ENCODE measurements at regions not wholly inside any gene's neighbourhood (a gene's known extent, or its start where the extent isn't known, plus 50 kb on each side); places are given as distances from the start of the nearest gene placed in this dataset.

GRCh38 chr9:119095072-119095471 is 274.2 kb downstream of the BRINP1 start:
- no peaks in the 10 kb centered on the region for H3K36me3 Mint-ChIP-seq (ENCODE audit: insufficient read depth, unreplicated experiment)
- TF ChIP-seq CTCF (IDR thresholded peaks at IDR 0.05; ENCODE audit: insufficient read depth in 1 of 2, low read depth in 1 of 2, low read length in 1 of 2, severe bottlenecking in 1 of 2, unreplicated experiment in 1 of 2), result no peak
- H3K4me1 Mint-ChIP-seq (ENCODE audit: low read depth, unreplicated experiment), result no peaks in the 10 kb centered on the region
- no peak overlapping the region for H3K4me3 ChIP-seq (ENCODE audit: low read depth, low read length)
- POLR2A ChIA-PET, result no interaction called here
- CTCF ChIA-PET, result no interaction called here
- intact Hi-C loops (cut with micrococcal nuclease; ENCODE audit: unreplicated experiment), result no loop called here
- H3K27me3 Mint-ChIP-seq (ENCODE audit: insufficient read depth, unreplicated experiment), result peaks cover 3% of the 10 kb centered on the region
- H3K9me3 Mint-ChIP-seq (ENCODE audit: unreplicated experiment), result no peaks in the 10 kb centered on the region
- H3K9me3 ChIP-seq, result no peaks in the 10 kb centered on the region
- no peak for DNase-seq
- no peak overlapping the region for H3K4me3 Mint-ChIP-seq (ENCODE audit: unreplicated experiment)
- no peaks in the 10 kb centered on the region for H3K36me3 ChIP-seq (ENCODE audit: control insufficient read depth, insufficient read depth, low read length)
- H3K27ac Mint-ChIP-seq (ENCODE audit: unreplicated experiment), result no peak overlapping the region
- BruUV-seq (replicated peaks), result no TSS peak
- H3K27me3 ChIP-seq (replicated peaks; ENCODE audit: control insufficient read depth, insufficient read depth, low read length), result no peaks in the 10 kb centered on the region
- no peaks in the 10 kb centered on the region for H3K4me1 ChIP-seq

- Mint-ChIP-seq H3K9me3 (ENCODE audit: unreplicated experiment) (no peaks in the 10 kb centered on the region), H3K36me3 (ENCODE audit: insufficient read depth, unreplicated experiment) (no peaks in the 10 kb centered on the region), H3K4me1 (ENCODE audit: low read depth, unreplicated experiment) (no peaks in the 10 kb centered on the region), H3K4me3 (ENCODE audit: unreplicated experiment) (no peak overlapping the region), H3K27me3 (ENCODE audit: insufficient read depth, unreplicated experiment) (no peaks in the 10 kb centered on the region), H3K27ac (ENCODE audit: unreplicated experiment) (no peak overlapping the region)
- CTCF ChIA-PET, result no interaction called here
- Histone ChIP-seq H3K4me1 (no peaks in the 10 kb centered on the region), H3K36me3 (ENCODE audit: control insufficient read depth, insufficient read depth, low read length) (no peaks in the 10 kb centered on the region), H3K27me3 (replicated peaks; ENCODE audit: control insufficient read depth, insufficient read depth, low read length) (no peaks in the 10 kb centered on the region), H3K4me3 (ENCODE audit: low read depth, low read length) (no peak overlapping the region), H3K9me3 (no peaks in the 10 kb centered on the region)
- no TSS peak for BruUV-seq (replicated peaks)
- no peak for DNase-seq
- intact Hi-C loops (cut with micrococcal nuclease; ENCODE audit: unreplicated experiment), result no loop called here
- TF ChIP-seq CTCF (IDR thresholded peaks at IDR 0.05; ENCODE audit: insufficient read depth in 1 of 2, low read depth in 1 of 2, low read length in 1 of 2, severe bottlenecking in 1 of 2, unreplicated experiment in 1 of 2), result no peak
- POLR2A ChIA-PET, result no interaction called here
Measured at GRCh38 chr9:119101048-119101447, 268.2 kb downstream of the BRINP1 start.

- POLR2A ChIA-PET, result no interaction called here
- Histone ChIP-seq H3K9me3 (no peaks in the 10 kb centered on the region), H3K4me1 (no peaks in the 10 kb centered on the region), H3K36me3 (ENCODE audit: control insufficient read depth, insufficient read depth, low read length) (no peaks in the 10 kb centered on the region), H3K27me3 (replicated peaks; ENCODE audit: control insufficient read depth, insufficient read depth, low read length) (no peaks in the 10 kb centered on the region), H3K4me3 (ENCODE audit: low read depth, low read length) (no peak overlapping the region)
- Mint-ChIP-seq H3K27ac (ENCODE audit: unreplicated experiment) (no peak overlapping the region), H3K9me3 (ENCODE audit: unreplicated experiment) (no peaks in the 10 kb centered on the region), H3K36me3 (ENCODE audit: insufficient read depth, unreplicated experiment) (no peaks in the 10 kb centered on the region), H3K27me3 (ENCODE audit: insufficient read depth, unreplicated experiment) (peaks cover 7% of the 10 kb centered on the region), H3K4me1 (ENCODE audit: low read depth, unreplicated experiment) (no peaks in the 10 kb centered on the region), H3K4me3 (ENCODE audit: unreplicated experiment) (no peak overlapping the region)
- intact Hi-C loops (cut with micrococcal nuclease; ENCODE audit: unreplicated experiment), result no loop called here
- no peak for DNase-seq
- TF ChIP-seq CTCF (IDR thresholded peaks at IDR 0.05; ENCODE audit: insufficient read depth in 1 of 2, low read depth in 1 of 2, low read length in 1 of 2, severe bottlenecking in 1 of 2, unreplicated experiment in 1 of 2), result no peak
- no TSS peak for BruUV-seq (replicated peaks)
- CTCF ChIA-PET, result interaction anchor here (0.5 kb wide), 1 partner anchor 10 kb away, joined by 6 read pairs; no protein-coding TSS in a partner anchor
Measured at GRCh38 chr9:119114681-119115080, 254.6 kb downstream of the BRINP1 start.

Measured in Caco-2 (cell line).